Mesodermal cell (in vitro differentiated cells): ENCODE measurements at regions not wholly inside any gene's neighbourhood (a gene's known extent, or its start where the extent isn't known, plus 50 kb on each side); places are given as distances from the start of the nearest gene placed in this dataset.
"Not testable (repeated sequence)": the region's sequence is repeated elsewhere in the genome, so short reads cannot be mapped to it uniquely, and the experiment has no call there.

Experiments
- H3K27ac ChIP-seq: 2 replicates; pipeline ENCODE4 v1.7.0; 2013; ENCODE audit warnings: mild to moderate bottlenecking, low read depth, low read length, moderate library complexity; ENCODE audit not compliant: severe bottlenecking
- H3K36me3 ChIP-seq: 2 replicates; pipeline ENCODE4 v1.7.1; 2013; ENCODE audit warnings: mild to moderate bottlenecking, low read length, moderate library complexity; ENCODE audit not compliant: control insufficient read depth, insufficient read depth
- H3K4me1 ChIP-seq: one replicate; pipeline ENCODE4 v1.7.1; 2013; ENCODE audit warnings: mild to moderate bottlenecking, low read length; ENCODE audit not compliant: insufficient read depth, control insufficient read depth, poor library complexity, severe bottlenecking
- H3K4me3 ChIP-seq: 2 replicates; pipeline ENCODE4 v1.7.0; 2013; ENCODE audit warnings: low read length, control low read depth, mild to moderate bottlenecking; ENCODE audit not compliant: insufficient read depth, poor library complexity, severe bottlenecking; ENCODE audit errors: extremely low read depth
- H3K9me3 ChIP-seq: 2 replicates; pipeline ENCODE4 v1.7.1; 2013; ENCODE audit warnings: mild to moderate bottlenecking, low read length, moderate library complexity; ENCODE audit not compliant: control insufficient read depth
- WGBS, 2 experiments: methylation state at CpG; one replicate each; pipeline ENCODE4 v1.1.5; 2013; ENCODE audit warnings: missing lambda C conversion rate in 2 of 2; ENCODE audit not compliant: insufficient coverage in 2 of 2; 5-methylcytosine and 5-hydroxymethylcytosine counted together

GRCh38 chr3:110023022-110023421, 685.7 kb upstream of the DPPA4 start:
- H3K27ac ChIP-seq, H3K9me3 ChIP-seq, H3K4me1 ChIP-seq, H3K36me3 ChIP-seq, H3K4me3 ChIP-seq: not testable (repeated sequence)
- no CpG with 5 or more reads among the region's 1 CpG for WGBS, 2 experiments

DNA sequence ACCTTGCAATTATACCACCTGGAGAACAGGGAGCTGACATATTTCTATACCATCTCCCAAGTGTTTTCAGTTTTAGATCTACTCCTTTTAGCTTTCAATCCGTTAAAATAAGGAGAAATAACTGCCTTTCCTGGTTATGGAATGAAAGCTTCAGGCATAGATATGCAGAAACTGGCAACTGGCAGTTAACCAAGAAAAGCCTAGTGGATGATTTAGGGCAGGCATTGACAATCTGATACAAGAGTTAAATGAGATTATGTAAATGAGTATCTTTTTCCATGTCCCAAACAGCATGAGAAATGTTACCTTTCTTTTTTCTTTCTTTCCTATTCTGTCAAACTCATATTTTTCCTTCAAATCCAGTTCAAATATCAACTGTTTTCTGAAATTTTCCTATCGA, 689.1 kb upstream of the DPPA4 start:
- Histone ChIP-seq H3K27ac (no peak overlapping the region), H3K9me3 (no peaks in the 10 kb centered on the region), H3K4me1 (no peaks in the 10 kb centered on the region), H3K4me3 (no peak overlapping the region), H3K36me3 (no peaks in the 10 kb centered on the region)
- 75 to 83% methylated on average over 1 to 2 of the region's 2 CpGs for WGBS, 2 experiments

GRCh38 chr3:110027446-110028080, 690.2 kb upstream of the DPPA4 start:
- no peaks in the 10 kb centered on the region for H3K9me3 ChIP-seq
- H3K4me3 ChIP-seq: no peak overlapping the region
- H3K27ac ChIP-seq: no peak overlapping the region
- WGBS, 2 experiments: 89% methylated on average over 3 of the region's 4 CpGs; no CpG with 5 or more reads in 1 of the 2 experiments
- H3K4me1 ChIP-seq: no peaks in the 10 kb centered on the region
- H3K36me3 ChIP-seq: no peaks in the 10 kb centered on the region

DNA sequence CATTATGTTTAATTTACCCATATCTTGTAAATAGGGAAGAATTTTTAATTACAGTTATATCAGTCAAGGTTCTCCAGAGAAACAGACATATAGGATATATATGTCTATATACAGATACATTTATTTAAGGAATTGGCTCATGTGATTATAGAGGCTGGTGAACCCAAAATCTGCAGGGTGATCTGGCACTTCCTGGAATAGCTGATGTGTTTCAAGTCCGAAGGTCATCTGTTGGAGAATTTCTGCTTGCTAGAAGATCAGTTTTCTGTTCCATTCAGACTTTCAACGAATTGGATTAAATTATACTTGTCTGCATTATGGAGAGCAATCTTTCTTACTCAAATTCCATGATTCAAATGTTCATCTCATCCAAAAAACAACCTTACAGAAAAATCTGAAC, 694.6 kb upstream of the DPPA4 start:
- no CpG with 5 or more reads among the region's 2 CpGs for WGBS, 2 experiments
- Histone ChIP-seq H3K4me1 (no peaks in the 10 kb centered on the region), H3K9me3 (no peaks in the 10 kb centered on the region), H3K4me3 (no peak overlapping the region), H3K36me3 (no peaks in the 10 kb centered on the region), H3K27ac (no peak overlapping the region)

GRCh38 chr3:110059431-110059830, 722.1 kb upstream of the DPPA4 start:
- no CpG with 5 or more reads among the region's 1 CpG for WGBS, 2 experiments
- Histone ChIP-seq H3K36me3 (no peaks in the 10 kb centered on the region), H3K9me3 (no peaks in the 10 kb centered on the region), H3K4me1 (no peaks in the 10 kb centered on the region), H3K27ac (no peak overlapping the region), H3K4me3 (no peak overlapping the region)

DNA sequence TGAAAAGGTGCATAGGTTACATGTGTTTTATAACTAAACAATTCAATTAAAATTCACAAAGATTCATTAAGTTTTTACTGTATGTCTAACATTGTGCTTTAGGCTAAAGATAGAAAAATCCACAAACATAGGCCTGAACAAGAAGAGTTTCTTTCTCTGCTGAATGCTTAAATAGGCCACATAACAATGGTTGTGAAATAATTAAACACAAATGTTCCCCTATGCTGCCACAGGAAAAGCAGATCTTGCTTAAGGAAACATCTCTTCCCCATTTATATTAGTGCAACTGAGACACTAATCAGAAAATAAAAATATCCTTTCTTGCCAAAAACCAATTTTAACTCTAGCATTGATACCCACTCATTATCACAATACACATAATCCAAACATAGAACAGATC, 725.4 kb upstream of the DPPA4 start:
- H3K27ac ChIP-seq: no peak overlapping the region
- no peaks in the 10 kb centered on the region for H3K4me1 ChIP-seq
- H3K36me3 ChIP-seq: no peaks in the 10 kb centered on the region
- H3K9me3 ChIP-seq: no peaks in the 10 kb centered on the region
- no peak overlapping the region for H3K4me3 ChIP-seq

GRCh38 chr3:110063178-110063577, 725.8 kb upstream of the DPPA4 start:
- no peaks in the 10 kb centered on the region for H3K4me1 ChIP-seq
- H3K27ac ChIP-seq: no peak overlapping the region
- no peaks in the 10 kb centered on the region for H3K9me3 ChIP-seq
- H3K4me3 ChIP-seq: no peak overlapping the region
- no peaks in the 10 kb centered on the region for H3K36me3 ChIP-seq
- no CpG with 5 or more reads among the region's 1 CpG for WGBS, 2 experiments

DNA sequence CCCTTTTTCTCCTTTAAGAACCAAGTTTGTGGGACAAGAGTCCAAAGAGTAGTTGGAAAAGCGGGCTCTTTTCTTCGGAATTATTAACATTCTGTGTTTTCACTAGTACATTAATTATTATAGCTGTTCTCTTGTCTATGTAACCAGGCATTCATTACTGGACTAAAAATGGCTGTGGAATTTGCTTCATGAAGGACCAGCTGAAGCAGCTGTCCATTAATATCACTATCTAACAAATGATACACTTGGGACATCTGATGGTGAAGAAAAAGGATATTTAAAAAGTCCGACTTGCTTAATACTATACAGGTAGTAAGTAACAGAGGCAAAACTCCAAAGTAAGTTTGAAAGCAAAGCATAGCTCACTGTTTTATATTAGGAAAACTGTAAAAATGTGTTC, 728.9 kb upstream of the DPPA4 start:
- Histone ChIP-seq H3K36me3 (no peaks in the 10 kb centered on the region), H3K27ac (no peak overlapping the region), H3K4me3 (no peak overlapping the region), H3K9me3 (no peaks in the 10 kb centered on the region), H3K4me1 (no peaks in the 10 kb centered on the region)
- no CpG with 5 or more reads among the region's 3 CpGs for WGBS, 2 experiments

- no peaks in the 10 kb centered on the region for H3K4me1 ChIP-seq
- H3K27ac ChIP-seq: no peak overlapping the region
- H3K36me3 ChIP-seq: no peaks in the 10 kb centered on the region
- WGBS, 2 experiments: 100% methylated on average over 1 of the region's 1 CpG; no CpG with 5 or more reads in 1 of the 2 experiments
- H3K4me3 ChIP-seq: no peak overlapping the region
- H3K9me3 ChIP-seq: peaks cover 9% of the 10 kb centered on the region
These were observed 730.2 kb upstream of the DPPA4 start for GRCh38 chr3:110067527-110067926.

DNA sequence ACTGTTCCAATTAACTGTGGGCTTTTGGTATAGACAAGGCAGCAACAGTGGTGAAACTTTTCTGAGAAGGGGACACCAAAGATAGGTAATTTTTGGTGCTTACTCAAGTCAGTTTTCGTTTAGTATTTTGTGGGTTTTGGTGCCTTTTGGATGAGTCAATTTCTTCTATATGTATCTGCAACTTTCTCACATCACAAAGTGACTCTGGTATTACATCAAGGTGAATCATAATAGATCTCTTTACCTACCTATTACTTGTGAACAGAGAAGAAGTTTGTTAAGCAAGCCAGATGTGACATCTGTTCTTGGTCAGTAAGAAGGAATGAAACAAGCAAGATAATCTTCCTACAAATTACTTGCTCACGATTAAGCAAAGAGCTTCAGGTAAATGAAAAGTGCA, 732.4 kb upstream of the DPPA4 start:
- Histone ChIP-seq H3K9me3 (peaks cover 11% of the 10 kb centered on the region), H3K27ac (no peak overlapping the region), H3K4me1 (no peaks in the 10 kb centered on the region), H3K4me3 (no peak overlapping the region), H3K36me3 (no peaks in the 10 kb centered on the region)
- WGBS, 2 experiments: no CpG with 5 or more reads among the region's 2 CpGs

GRCh38 chr3:110070161-110070916, 733.0 kb upstream of the DPPA4 start:
- no peaks in the 10 kb centered on the region for H3K36me3 ChIP-seq
- no peak overlapping the region for H3K27ac ChIP-seq
- H3K4me3 ChIP-seq: no peak overlapping the region
- H3K4me1 ChIP-seq: no peaks in the 10 kb centered on the region
- no CpG with 5 or more reads among the region's 2 CpGs for WGBS, 2 experiments
- H3K9me3 ChIP-seq: peaks cover 11% of the 10 kb centered on the region
